Mesenchymal stem cell (in vitro differentiated cells and primary cell): ENCODE measurements at regions not wholly inside any gene's neighbourhood (a gene's known extent, or its start where the extent isn't known, plus 50 kb on each side); places are given as distances from the start of the nearest gene placed in this dataset.

Experiments used
- DNase-seq: peaks from one replicate; pipeline ENCODE4 v3.0.0-alpha.2; 2013
- H2AFZ ChIP-seq: one replicate; pipeline ENCODE4 v1.6.1; 2013; ENCODE audit warnings: low read depth, mild to moderate bottlenecking, control low read depth, inconsistent platforms, low read length, moderate library complexity
- H2AK5ac ChIP-seq: 2 replicates; pipeline ENCODE4 v1.6.1; 2013; ENCODE audit warnings: low read length, moderate library complexity, mild to moderate bottlenecking, inconsistent platforms; ENCODE audit not compliant: severe bottlenecking
- H2BK120ac ChIP-seq: one replicate; pipeline ENCODE4 v1.6.1; 2013; ENCODE audit warnings: low read depth, mild to moderate bottlenecking, inconsistent platforms, low read length, moderate library complexity
- H2BK12ac ChIP-seq, 2 experiments: one replicate each; pipeline ENCODE4 v1.6.1; 2013; ENCODE audit warnings: inconsistent platforms in 2 of 2, low read length in 2 of 2, mild to moderate bottlenecking in 2 of 2, moderate library complexity in 2 of 2, control low read depth in 1 of 2
- H2BK15ac ChIP-seq: one replicate; pipeline ENCODE4 v1.6.1; 2013; ENCODE audit warnings: mild to moderate bottlenecking, low read depth, inconsistent platforms; ENCODE audit not compliant: poor library complexity, severe bottlenecking
- H2BK5ac ChIP-seq: 2 replicates; pipeline ENCODE4 v1.6.1; 2013; ENCODE audit warnings: low read depth, mild to moderate bottlenecking, low read length, control low read depth, inconsistent platforms; ENCODE audit not compliant: poor library complexity, severe bottlenecking
- H3K14ac ChIP-seq, 2 experiments: one replicate each; pipeline ENCODE4 v1.6.1; 2013; ENCODE audit warnings: inconsistent platforms in 2 of 2, low read length in 2 of 2, control low read depth in 1 of 2, mild to moderate bottlenecking in 1 of 2, moderate library complexity in 1 of 2
- H3K18ac ChIP-seq, 2 experiments: one replicate each; pipeline ENCODE4 v1.6.1; 2013; ENCODE audit warnings: inconsistent platforms in 2 of 2, low read length in 2 of 2, control low read depth in 1 of 2, low read depth in 1 of 2, mild to moderate bottlenecking in 1 of 2
- H3K23ac ChIP-seq, 2 experiments: one replicate each; pipeline ENCODE4 v1.6.1; 2013; ENCODE audit warnings: inconsistent platforms in 2 of 2, low read length in 2 of 2, mild to moderate bottlenecking in 2 of 2, moderate library complexity in 2 of 2, control low read depth in 1 of 2
- H3K27ac ChIP-seq: 2 replicates; pipeline ENCODE4 v1.5.1; 2013; ENCODE audit warnings: mild to moderate bottlenecking, moderate library complexity, low read length, control low read depth, inconsistent platforms; ENCODE audit not compliant: poor library complexity, severe bottlenecking
- H3K27me3 ChIP-seq, 2 experiments: 2 replicates each; pipeline versions ENCODE4 v1.6.1 to v1.7.0; 2013; ENCODE audit warnings: low read length in 2 of 2, mild to moderate bottlenecking in 2 of 2, moderate library complexity in 2 of 2, control low read depth in 1 of 2, inconsistent platforms in 1 of 2; ENCODE audit not compliant: control insufficient read depth in 1 of 2, insufficient read depth in 1 of 2
- H3K36me3 ChIP-seq, 2 experiments: 2 replicates each; pipeline versions ENCODE4 v1.6.1 to v1.7.0; 2013; ENCODE audit warnings: low read length in 2 of 2, control low read depth in 1 of 2, inconsistent platforms in 1 of 2, low read depth in 1 of 2, mild to moderate bottlenecking in 1 of 2; ENCODE audit not compliant: insufficient read depth in 2 of 2, control insufficient read depth in 1 of 2
- H3K4ac ChIP-seq, 2 experiments: one replicate each; pipeline ENCODE4 v1.6.1; 2013; ENCODE audit warnings: inconsistent platforms in 2 of 2, low read length in 2 of 2, mild to moderate bottlenecking in 2 of 2, moderate library complexity in 2 of 2, control low read depth in 1 of 2, low read depth in 1 of 2
- H3K4me1 ChIP-seq: 2 replicates; pipeline ENCODE4 v1.6.1; 2013; ENCODE audit warnings: low read depth, low read length, control low read depth; ENCODE audit not compliant: control insufficient read depth, insufficient read depth
- H3K4me2 ChIP-seq: 2 replicates; pipeline ENCODE4 v1.6.1; 2013; ENCODE audit warnings: low read length, mild to moderate bottlenecking, inconsistent platforms; ENCODE audit not compliant: poor library complexity, severe bottlenecking
- H3K4me3 ChIP-seq, 2 experiments: 2 replicates each; pipeline versions ENCODE4 v1.5.1 to v1.7.0; 2013; ENCODE audit warnings: low read length in 2 of 2, mild to moderate bottlenecking in 2 of 2, control low read depth in 1 of 2, low read depth in 1 of 2; ENCODE audit not compliant: insufficient read depth in 1 of 2
- H3K79me1 ChIP-seq: replicated peaks from 2 replicates; pipeline ENCODE4 v1.6.1; 2013; ENCODE audit warnings: mild to moderate bottlenecking, control low read depth, low read length, inconsistent platforms; ENCODE audit not compliant: poor library complexity, severe bottlenecking
- H3K9ac ChIP-seq: 2 replicates; pipeline ENCODE4 v1.7.0; 2013; ENCODE audit warnings: mild to moderate bottlenecking, low read length, moderate library complexity
- H3K9me3 ChIP-seq: 2 replicates; pipeline ENCODE4 v1.7.0; 2013; ENCODE audit warnings: mild to moderate bottlenecking, low read length; ENCODE audit not compliant: control insufficient read depth
- H4K8ac ChIP-seq: one replicate; pipeline ENCODE4 v1.6.1; 2013; ENCODE audit warnings: inconsistent platforms, mild to moderate bottlenecking, low read length, moderate library complexity
- H4K91ac ChIP-seq: one replicate; pipeline ENCODE4 v1.6.1; 2013; ENCODE audit warnings: mild to moderate bottlenecking, low read length, inconsistent platforms
- WGBS: methylation state at CpG from one replicate; pipeline ENCODE4 v1.1.7; 2013; ENCODE audit warnings: mixed read lengths; 5-methylcytosine and 5-hydroxymethylcytosine counted together

DNA sequence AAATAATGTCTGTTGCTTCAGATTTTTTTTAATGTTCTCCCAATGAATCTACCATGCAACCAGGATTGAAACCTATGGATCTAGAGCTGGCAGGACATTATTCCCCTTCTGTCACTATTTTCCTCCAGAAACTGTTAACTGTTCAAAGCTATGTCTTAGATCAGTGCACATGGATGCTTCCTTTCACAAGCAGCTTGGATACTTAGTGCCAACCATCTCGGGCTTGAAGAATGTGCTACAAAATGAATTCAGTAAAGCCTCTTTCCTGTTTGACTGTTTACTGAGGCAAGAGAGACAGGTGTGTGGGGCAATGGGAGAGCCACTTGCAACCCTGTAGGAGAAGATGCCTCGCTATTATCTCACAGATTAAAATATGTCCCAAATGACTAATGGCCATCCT, 774.8 kb downstream of the KCTD16 start:
- H2AFZ ChIP-seq: no peak overlapping the region
- H3K14ac ChIP-seq: no peak overlapping the region
- H3K4me2 ChIP-seq: no peak overlapping the region
- no peak overlapping the region for H2BK120ac ChIP-seq
- no peak overlapping the region for H3K4me3 ChIP-seq
- H3K18ac ChIP-seq: no peak overlapping the region
- no peaks in the 10 kb centered on the region for H3K79me1 ChIP-seq
- H4K91ac ChIP-seq: no peak overlapping the region
- no peak overlapping the region for H3K27ac ChIP-seq
- H3K9me3 ChIP-seq: no peaks in the 10 kb centered on the region
- no peak overlapping the region for H3K23ac ChIP-seq
- H3K36me3 ChIP-seq: no peaks in the 10 kb centered on the region
- no peak overlapping the region for H2BK12ac ChIP-seq
- H3K4me1 ChIP-seq: no peaks in the 10 kb centered on the region
- H2AK5ac ChIP-seq: no peak overlapping the region
- H3K9ac ChIP-seq: no peak overlapping the region
- no peak overlapping the region for H4K8ac ChIP-seq
- WGBS: 76% methylated on average over 2 of the region's 2 CpGs
- no peak overlapping the region for H2BK5ac ChIP-seq
- H3K27me3 ChIP-seq: no peaks in the 10 kb centered on the region
- H2BK15ac ChIP-seq: no peak overlapping the region
- no peak for DNase-seq
- H3K4ac ChIP-seq: no peak overlapping the region

DNA sequence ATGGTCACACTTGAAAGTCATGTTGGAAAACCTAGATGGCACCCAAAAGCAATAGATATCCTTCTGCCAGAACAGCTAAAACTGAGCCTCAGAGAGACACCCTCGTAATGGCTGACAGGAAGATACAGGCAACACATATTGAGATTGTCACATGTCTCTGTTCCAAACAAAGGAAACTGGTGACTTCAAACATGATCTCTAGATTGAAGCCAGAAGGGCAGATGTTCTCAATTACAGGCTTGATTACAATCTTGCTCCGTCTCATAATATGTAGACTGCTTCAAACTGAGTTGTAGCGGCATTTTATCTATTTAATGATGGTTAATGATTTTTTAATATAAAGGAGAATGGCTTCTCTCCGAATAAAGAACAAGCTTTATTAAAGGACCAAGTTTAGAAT, 774.3 kb downstream of the KCTD16 start:
- Histone ChIP-seq H2BK12ac (no peak overlapping the region), H4K8ac (no peak overlapping the region), H3K27me3 (no peaks in the 10 kb centered on the region), H3K4me3 (no peak overlapping the region), H2AK5ac (no peak overlapping the region), H2BK120ac (no peak overlapping the region), H3K36me3 (no peaks in the 10 kb centered on the region), H2AFZ (no peak overlapping the region), H3K27ac (no peak overlapping the region), H3K18ac (no peak overlapping the region), H2BK15ac (no peak overlapping the region), H3K4ac (no peak overlapping the region), H3K9ac (no peak overlapping the region), H3K79me1 (no peaks in the 10 kb centered on the region), H4K91ac (no peak overlapping the region), H3K9me3 (no peaks in the 10 kb centered on the region), H3K23ac (no peak overlapping the region), H3K4me1 (no peaks in the 10 kb centered on the region), H2BK5ac (no peak overlapping the region), H3K4me2 (no peak overlapping the region), H3K14ac (no peak overlapping the region)
- 87% methylated on average over 4 of the region's 4 CpGs for WGBS
- no peak for DNase-seq

DNA sequence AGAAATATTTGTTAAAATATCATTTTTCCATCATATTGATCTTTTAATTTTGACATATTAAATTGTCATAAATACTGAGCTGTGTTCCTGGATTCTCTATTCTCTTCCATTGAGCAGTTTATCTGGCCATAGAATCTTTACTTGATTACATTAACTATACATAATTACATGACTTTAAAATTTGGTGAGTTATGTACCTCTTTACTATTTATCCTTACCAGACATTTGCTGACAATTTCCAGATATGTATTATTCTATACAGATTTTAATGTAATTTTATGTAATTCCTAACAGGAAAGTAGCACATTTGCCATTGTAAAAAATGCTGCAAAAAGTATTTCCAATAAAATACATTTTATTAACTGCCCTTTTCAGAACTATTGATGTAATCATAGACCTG, 770.3 kb downstream of the KCTD16 start:
- peaks cover 19% of the 10 kb centered on the region for H3K9me3 ChIP-seq
- H3K23ac ChIP-seq: no peak overlapping the region
- H3K4me1 ChIP-seq: no peaks in the 10 kb centered on the region
- H3K4me2 ChIP-seq: no peak overlapping the region
- H3K4ac ChIP-seq: no peak overlapping the region
- H3K79me1 ChIP-seq: no peaks in the 10 kb centered on the region
- no peak overlapping the region for H3K27ac ChIP-seq
- no peak overlapping the region for H3K18ac ChIP-seq
- no peak overlapping the region for H3K4me3 ChIP-seq
- H4K91ac ChIP-seq: no peak overlapping the region
- H3K27me3 ChIP-seq: no peaks in the 10 kb centered on the region
- H3K36me3 ChIP-seq: no peaks in the 10 kb centered on the region
- H2BK5ac ChIP-seq: no peak overlapping the region
- no peak overlapping the region for H3K14ac ChIP-seq
- no peak overlapping the region for H2AFZ ChIP-seq
- no peak overlapping the region for H2AK5ac ChIP-seq
- no peak overlapping the region for H4K8ac ChIP-seq
- no peak overlapping the region for H3K9ac ChIP-seq
- H2BK120ac ChIP-seq: no peak overlapping the region
- H2BK15ac ChIP-seq: no peak overlapping the region
- no peak overlapping the region for H2BK12ac ChIP-seq
- DNase-seq: no peak

DNA sequence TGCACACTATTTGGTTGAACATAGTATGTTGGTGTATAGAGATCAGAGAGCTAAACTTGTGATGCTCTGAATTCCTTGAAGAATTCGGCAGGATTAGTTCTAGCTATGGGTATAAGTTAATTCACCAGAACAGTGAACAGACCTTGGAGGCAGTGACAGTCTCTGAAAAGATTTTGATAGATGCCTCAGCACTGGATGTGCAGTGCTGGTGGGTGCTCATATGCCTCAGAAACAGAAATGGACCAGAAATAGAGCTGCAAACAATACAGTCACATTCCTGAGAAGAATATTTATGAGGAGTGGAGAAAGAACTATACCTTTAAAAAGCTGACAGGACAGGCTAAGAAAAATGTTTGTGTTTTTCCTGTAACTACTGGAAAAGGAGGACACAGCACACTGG, 747.7 kb downstream of the KCTD16 start:
- Histone ChIP-seq H2BK15ac (no peak overlapping the region), H3K27ac (no peak overlapping the region), H3K23ac (no peak overlapping the region), H3K4me1 (no peaks in the 10 kb centered on the region), H2BK12ac (no peak overlapping the region), H3K9ac (no peak overlapping the region), H3K14ac (no peak overlapping the region), H3K36me3 (no peaks in the 10 kb centered on the region), H3K18ac (no peak overlapping the region), H4K8ac (no peak overlapping the region), H2AK5ac (no peak overlapping the region), H3K4me3 (no peak overlapping the region), H4K91ac (no peak overlapping the region), H3K79me1 (no peaks in the 10 kb centered on the region), H3K27me3 (no peaks in the 10 kb centered on the region), H2AFZ (no peak overlapping the region), H3K9me3 (no peaks in the 10 kb centered on the region), H2BK120ac (no peak overlapping the region), H3K4ac (no peak overlapping the region), H3K4me2 (no peak overlapping the region), H2BK5ac (no peak overlapping the region)
- no peak for DNase-seq
- WGBS: 77% methylated on average over 1 of the region's 1 CpG
